Neural cell (in vitro differentiated cells): ENCODE measurements at regions not wholly inside any gene's neighbourhood (a gene's known extent, or its start where the extent isn't known, plus 50 kb on each side); places are given as distances from the start of the nearest gene placed in this dataset.
"Not testable (repeated sequence)": the region's sequence is repeated elsewhere in the genome, so short reads cannot be mapped to it uniquely, and the experiment has no call there.

Source experiments
- H2AFZ ChIP-seq: fragments of 200-600, 300-800 bp; sonication (generic), shearing (Covaris generic); 2 replicates; pipeline ENCODE4 v1.6.0; 2014; ENCODE audit warnings: low read depth, mild to moderate bottlenecking, antibody characterized with exemption, low read length, moderate library complexity
- H3F3A ChIP-seq: fragments of 200-600 bp; shearing (Covaris generic); 2 replicates; pipeline ENCODE4 v1.6.1; 2016; ENCODE audit warnings: mild to moderate bottlenecking, moderate library complexity, mixed read lengths, antibody characterized with exemption, low read length; ENCODE audit not compliant: insufficient read depth, poor library complexity, severe bottlenecking
- H3K27ac ChIP-seq: fragments of 200-600, 300-800 bp; sonication (generic), shearing (Covaris generic); 2 replicates; pipeline ENCODE4 v1.5.1; 2014; ENCODE audit warnings: mild to moderate bottlenecking, low read length, moderate library complexity
- H3K27me3 ChIP-seq: fragments of 300-800, 200-600 bp; sonication (generic), shearing (Covaris generic); 2 replicates; pipeline ENCODE4 v1.6.0; 2014; ENCODE audit warnings: mild to moderate bottlenecking, low read depth, low read length, moderate library complexity; ENCODE audit not compliant: insufficient read depth
- H3K36me3 ChIP-seq: fragments of 300-800, 200-600 bp; sonication (generic), shearing (Covaris generic); 2 replicates; pipeline ENCODE4 v1.5.1; 2014; ENCODE audit warnings: mild to moderate bottlenecking, antibody characterized with exemption, low read length, moderate library complexity; ENCODE audit not compliant: insufficient read depth
- H3K4me2 ChIP-seq: fragments of 300-800, 200-600 bp; sonication (generic), shearing (Covaris generic); 2 replicates; pipeline ENCODE4 v1.6.0; 2014; ENCODE audit warnings: mild to moderate bottlenecking, low read length
- H3K4me3 ChIP-seq: fragments of 300-800, 200-600 bp; sonication (generic), shearing (Covaris generic); 2 replicates; pipeline ENCODE4 v1.5.1; 2014; ENCODE audit warnings: mild to moderate bottlenecking, low read length, moderate library complexity
- H3K79me2 ChIP-seq: fragments of 200-600 bp; shearing (Covaris generic); replicated peaks from 2 replicates; pipeline ENCODE4 v1.6.0; 2014; ENCODE audit warnings: mild to moderate bottlenecking, low read length, moderate library complexity; ENCODE audit not compliant: insufficient read depth
- H3K9ac ChIP-seq: fragments of 300-800, 200-600 bp; sonication (generic), shearing (Covaris generic); 2 replicates; pipeline ENCODE4 v1.6.1; 2016; ENCODE audit warnings: mild to moderate bottlenecking, low read length, mixed read lengths
- H3K9me2 ChIP-seq: fragments of 200-600 bp; shearing (Covaris generic); 2 replicates; pipeline ENCODE4 v1.6.1; 2016; ENCODE audit warnings: mild to moderate bottlenecking, low read length, mixed read lengths; ENCODE audit not compliant: insufficient read depth
- H3K9me3 ChIP-seq: fragments of 200-600, 300-800 bp; sonication (generic), shearing (Covaris generic); 2 replicates; pipeline ENCODE4 v1.6.1; 2016; ENCODE audit warnings: mild to moderate bottlenecking, mixed run types, low read length, moderate library complexity, mixed read lengths
- H4K20me1 ChIP-seq: fragments of 200-600 bp; shearing (Covaris generic); 2 replicates; pipeline ENCODE4 v1.6.1; 2016; ENCODE audit warnings: mild to moderate bottlenecking, mixed run types; ENCODE audit not compliant: insufficient read depth
- CTCF ChIP-seq: fragments of 450-650 bp; IDR thresholded peaks from 2 replicates; pipeline ENCODE4 v1.5.1; 2014; ENCODE audit warnings: antibody characterized with exemption, mild to moderate bottlenecking, moderate library complexity; ENCODE audit not compliant: poor library complexity, severe bottlenecking
- EP300 ChIP-seq: fragments of 450-650 bp; conservative IDR thresholded peaks from 2 replicates; pipeline ENCODE4 v1.6.1; 2014; ENCODE audit warnings: antibody characterized with exemption, mild to moderate bottlenecking, moderate library complexity; ENCODE audit not compliant: poor library complexity, severe bottlenecking
- EZH2 ChIP-seq: fragments of 200-600, 300-800 bp; shearing (Covaris generic), sonication (generic); IDR thresholded peaks from 2 replicates; pipeline ENCODE4 v1.6.1; 2014; ENCODE audit warnings: antibody characterized with exemption, low read length, borderline replicate concordance, mild to moderate bottlenecking; ENCODE audit not compliant: insufficient read depth, poor library complexity, severe bottlenecking
- MXI1 ChIP-seq: fragments of 450-650 bp; conservative IDR thresholded peaks from 2 replicates; pipeline ENCODE4 v1.6.1; 2014; ENCODE audit warnings: antibody characterized with exemption, mild to moderate bottlenecking; ENCODE audit not compliant: poor library complexity, severe bottlenecking
- POLR2AphosphoS5 ChIP-seq: IDR thresholded peaks from 2 replicates; pipeline ENCODE4 v1.6.1; 2012
- RAD21 ChIP-seq: fragments of 450-650 bp; conservative IDR thresholded peaks from 2 replicates; pipeline ENCODE4 v1.6.1; 2014; ENCODE audit warnings: antibody characterized with exemption, mild to moderate bottlenecking, moderate library complexity
- REST ChIP-seq: IDR thresholded peaks from 2 replicates; pipeline ENCODE4 v1.6.1; 2012; ENCODE audit warnings: borderline replicate concordance
- SMC3 ChIP-seq: fragments of 450-650 bp; conservative IDR thresholded peaks from 2 replicates; pipeline ENCODE4 v1.6.1; 2014; ENCODE audit warnings: antibody characterized with exemption, mild to moderate bottlenecking, moderate library complexity; ENCODE audit not compliant: poor library complexity
- TAF1 ChIP-seq: IDR thresholded peaks from 2 replicates; pipeline ENCODE4 v1.6.1; 2012; ENCODE audit warnings: low read depth

GRCh38 chr7:54215424-54215823 lies 326.8 kb upstream of the VSTM2A start:
- TF ChIP-seq CTCF (no peak), TAF1 (no peak), RAD21 (no peak), EP300 (no peak), REST (no peak), EZH2 (no peak), MXI1 (no peak), POLR2AphosphoS5 (no peak), SMC3 (no peak)
- no peaks in the 10 kb centered on the region for H4K20me1 ChIP-seq
- H3K9me2 ChIP-seq = no peaks in the 10 kb centered on the region
- H3K27me3 ChIP-seq = no peaks in the 10 kb centered on the region
- no peak overlapping the region for H3K27ac ChIP-seq
- H3K79me2 ChIP-seq = no peaks in the 10 kb centered on the region
- no peak overlapping the region for H3K9ac ChIP-seq
- no peak overlapping the region for H2AFZ ChIP-seq
- H3K9me3 ChIP-seq = no peaks in the 10 kb centered on the region
- H3K36me3 ChIP-seq = no peaks in the 10 kb centered on the region
- no peak overlapping the region for H3K4me2 ChIP-seq
- no peaks in the 10 kb centered on the region for H3F3A ChIP-seq
- no peak overlapping the region for H3K4me3 ChIP-seq

- not testable (repeated sequence) for H3K9me3 ChIP-seq, H4K20me1 ChIP-seq
Measured at GRCh38 chr7:54226030-54226429, 316.1 kb upstream of the VSTM2A start.

GRCh38 chr7:54242776-54243175 lies 299.4 kb upstream of the VSTM2A start:
- Histone ChIP-seq H3F3A (no peaks in the 10 kb centered on the region), H3K27ac (no peak overlapping the region), H3K4me3 (no peak overlapping the region), H3K9ac (no peak overlapping the region), H3K79me2 (no peaks in the 10 kb centered on the region), H3K27me3 (no peaks in the 10 kb centered on the region), H2AFZ (no peak overlapping the region), H3K4me2 (no peak overlapping the region), H3K36me3 (no peaks in the 10 kb centered on the region), H3K9me2 (no peaks in the 10 kb centered on the region), H3K9me3 (no peaks in the 10 kb centered on the region), H4K20me1 (no peaks in the 10 kb centered on the region)
- TF ChIP-seq CTCF (no peak), RAD21 (no peak), SMC3 (no peak), TAF1 (no peak), POLR2AphosphoS5 (no peak), EZH2 (no peak), MXI1 (no peak), REST (no peak), EP300 (no peak)

More at GRCh38 chr7:54226030-54226429, 316.1 kb upstream of the VSTM2A start:
- H3K79me2 ChIP-seq, H3K4me2 ChIP-seq, H3K27ac ChIP-seq, H3K27me3 ChIP-seq, H3F3A ChIP-seq, H3K9ac ChIP-seq, H3K36me3 ChIP-seq, H3K4me3 ChIP-seq, H3K9me2 ChIP-seq, H2AFZ ChIP-seq: not testable (repeated sequence)
